LoVo (cell line): ENCODE measurements at regions not wholly inside any gene's neighbourhood (a gene's known extent, or its start where the extent isn't known, plus 50 kb on each side); places are given as distances from the start of the nearest gene placed in this dataset.
"Not testable (repeated sequence)": the region's sequence is repeated elsewhere in the genome, so short reads cannot be mapped to it uniquely, and the experiment has no call there.

Source experiments
- DNase-seq: peaks from one replicate; pipeline ENCODE4 v3.0.0-alpha.2; 2016; ENCODE audit warnings: low spot score

DNA sequence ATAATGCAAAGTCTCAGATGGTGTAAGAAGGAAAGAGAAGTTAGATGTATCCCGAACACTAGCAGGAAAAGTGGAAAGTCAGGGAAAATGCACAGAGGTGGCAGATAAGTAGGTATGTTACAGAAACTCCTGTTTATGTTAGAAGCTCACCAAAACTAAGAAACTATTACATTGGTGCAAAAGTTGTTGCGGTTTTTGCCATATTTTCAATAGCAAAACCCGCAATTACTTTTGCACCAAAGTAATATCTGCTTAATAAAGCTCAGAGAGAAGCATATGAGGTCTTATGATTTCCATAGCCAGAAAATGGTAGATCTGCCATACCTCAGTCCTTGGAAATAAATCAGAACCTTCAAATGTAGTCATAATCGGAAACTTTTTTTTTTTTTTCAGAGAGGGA is 1035.6 kb downstream of the PCDH7 start:
- DNase-seq, result no peak

DNA sequence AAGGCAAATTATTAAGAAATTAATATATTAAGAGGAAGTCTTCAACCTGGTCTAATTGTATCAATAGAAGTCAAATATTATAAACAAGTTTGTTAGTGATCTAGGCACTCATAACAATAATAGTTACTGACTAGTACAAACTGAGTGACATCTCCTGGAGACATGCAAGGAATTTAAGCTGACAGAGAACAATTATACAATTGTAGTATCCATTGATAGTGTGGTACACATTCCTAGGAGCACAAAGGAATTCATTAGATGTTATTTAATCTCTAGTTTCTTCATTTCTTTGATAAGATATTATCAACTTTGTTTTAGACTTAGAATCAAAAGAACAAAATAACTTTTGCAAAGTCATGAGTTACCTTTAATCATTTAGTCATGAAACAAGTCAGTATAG is 1048.6 kb downstream of the PCDH7 start:
- no peak for DNase-seq

DNA sequence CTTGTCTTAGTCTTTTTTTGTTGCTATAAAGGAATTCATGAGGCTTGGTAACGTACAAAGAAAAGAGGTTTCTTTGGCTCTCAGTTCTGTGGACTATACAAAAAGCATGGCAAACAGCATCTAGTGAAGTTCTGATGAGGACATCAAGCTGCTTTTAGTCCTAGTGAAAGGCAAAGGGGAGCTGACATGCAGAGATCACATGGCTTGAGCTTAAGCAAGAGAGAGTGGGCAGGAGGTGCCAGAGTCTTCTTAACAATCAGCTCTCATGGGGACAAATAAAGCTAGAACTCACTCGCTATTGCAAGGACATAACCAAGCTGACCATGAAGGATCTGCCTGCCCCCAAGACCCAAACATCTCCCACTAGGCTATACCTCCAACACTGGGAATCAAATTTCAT is 1063.1 kb downstream of the PCDH7 start:
- DNase-seq, result no peak

DNA sequence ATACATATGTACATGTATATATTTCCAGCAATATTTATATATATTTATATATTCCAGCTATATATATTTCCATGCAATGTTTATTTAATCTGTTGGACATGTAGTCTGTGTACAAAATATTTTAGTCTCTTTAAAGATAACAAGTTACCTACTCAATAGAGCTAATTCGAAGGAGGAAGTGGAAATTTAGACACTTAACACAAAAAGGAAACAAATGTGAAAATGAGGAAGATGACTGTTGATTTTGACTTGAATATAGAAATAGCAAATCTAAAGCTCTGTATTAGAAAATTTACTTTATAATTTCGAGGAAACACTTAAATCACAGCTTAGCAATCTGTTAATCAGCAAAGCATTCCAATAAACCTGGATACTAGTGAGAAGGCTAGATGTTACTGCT is 1064.4 kb downstream of the PCDH7 start:
- no peak for DNase-seq

DNA sequence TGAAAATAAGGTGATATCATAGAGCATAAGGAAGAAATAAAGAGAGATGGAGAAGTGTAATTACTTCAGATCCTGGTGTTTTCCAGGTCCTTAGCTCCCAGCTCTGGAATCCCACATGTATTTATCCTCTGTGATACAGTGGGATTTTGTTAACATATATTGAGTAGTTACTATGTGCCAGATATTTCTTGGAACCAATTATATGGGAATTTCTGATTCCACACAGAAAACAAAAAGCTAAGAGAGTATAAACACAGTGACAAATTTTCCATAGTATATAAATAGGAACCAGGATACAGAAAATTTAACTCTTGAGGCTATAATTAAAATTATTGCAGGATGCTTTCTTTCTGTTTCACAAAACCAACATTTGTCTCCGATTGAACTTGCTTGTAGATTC is 1067.5 kb downstream of the PCDH7 start:
- DNase-seq, result no peak

DNA sequence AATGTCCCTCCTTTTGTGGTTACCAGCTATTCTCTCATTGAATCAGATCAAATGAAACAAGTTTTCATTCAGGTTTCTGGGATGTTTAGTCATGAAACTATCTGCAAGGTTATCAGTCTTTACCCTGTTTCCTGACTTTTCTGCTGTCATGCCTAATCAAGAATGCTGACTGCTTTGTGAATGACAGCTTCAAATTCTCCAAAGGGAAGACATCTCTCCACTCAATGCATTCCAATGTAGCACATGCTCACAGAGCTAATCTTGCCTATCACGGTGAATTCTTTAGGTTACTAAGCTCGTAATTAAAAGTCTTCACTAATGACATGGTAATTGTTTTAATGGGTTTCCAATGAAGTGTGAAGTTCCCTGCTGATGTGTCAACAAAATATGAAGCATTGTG is 1068.5 kb downstream of the PCDH7 start:
- no peak for DNase-seq

DNA sequence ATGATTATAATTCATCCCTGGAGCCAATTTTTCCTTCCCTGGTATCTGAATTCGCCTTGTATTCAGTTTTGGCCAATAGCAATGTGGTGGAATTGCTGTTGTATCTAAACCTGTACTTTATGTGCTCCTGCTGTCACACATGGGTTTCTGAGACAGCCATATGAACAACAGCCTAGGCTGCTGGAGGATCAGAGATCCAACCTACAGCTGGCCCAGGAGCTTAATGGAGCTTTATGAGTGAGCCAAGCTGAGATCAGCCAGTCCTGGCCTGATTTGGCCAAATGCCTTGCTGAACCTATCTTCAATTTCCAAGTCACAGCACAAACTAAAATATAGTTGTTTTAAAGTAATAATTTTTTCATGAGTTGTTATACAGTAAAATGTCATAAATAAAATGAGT is 1071.5 kb downstream of the PCDH7 start:
- no peak for DNase-seq

DNA sequence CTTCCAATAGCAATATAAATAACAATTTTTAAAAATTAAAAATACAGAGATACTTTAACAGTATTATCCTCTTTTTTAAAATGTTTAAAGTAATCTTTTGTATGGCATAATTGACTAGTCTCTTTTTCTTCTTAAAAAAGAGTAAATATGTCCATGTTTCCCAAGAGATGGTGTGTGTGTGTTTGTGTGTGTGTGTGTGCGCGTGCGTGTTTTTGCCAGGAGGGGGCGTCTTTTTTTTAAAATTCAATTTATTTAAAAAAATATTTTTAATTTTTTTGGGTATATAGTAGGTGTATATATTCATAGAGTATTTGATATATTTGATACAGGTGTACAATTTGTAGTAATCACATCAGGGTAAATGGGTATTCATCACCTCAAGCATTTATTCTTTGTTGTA is 1073.7 kb downstream of the PCDH7 start:
- DNase-seq, result no peak

DNA sequence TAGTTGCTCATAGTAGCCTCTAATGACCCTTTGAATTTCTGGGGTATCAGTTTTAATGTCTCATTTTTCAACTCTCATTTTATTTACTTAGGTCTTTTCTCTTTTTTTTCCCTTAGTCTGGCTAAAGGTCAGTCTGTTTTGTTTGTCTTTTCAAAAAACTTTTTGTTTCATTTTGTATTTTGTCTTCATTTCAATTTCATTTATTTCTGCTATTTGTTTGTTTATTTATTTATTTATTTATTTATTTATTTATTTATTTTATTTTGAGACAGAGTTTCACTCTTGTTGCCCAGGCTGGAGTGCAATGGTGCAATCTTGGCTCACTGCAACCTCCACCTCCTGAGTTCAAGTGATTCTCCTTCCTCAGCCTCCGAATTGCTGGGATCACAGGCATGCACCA is 1076.9 kb downstream of the PCDH7 start:
- DNase-seq, result not testable (repeated sequence)

DNA sequence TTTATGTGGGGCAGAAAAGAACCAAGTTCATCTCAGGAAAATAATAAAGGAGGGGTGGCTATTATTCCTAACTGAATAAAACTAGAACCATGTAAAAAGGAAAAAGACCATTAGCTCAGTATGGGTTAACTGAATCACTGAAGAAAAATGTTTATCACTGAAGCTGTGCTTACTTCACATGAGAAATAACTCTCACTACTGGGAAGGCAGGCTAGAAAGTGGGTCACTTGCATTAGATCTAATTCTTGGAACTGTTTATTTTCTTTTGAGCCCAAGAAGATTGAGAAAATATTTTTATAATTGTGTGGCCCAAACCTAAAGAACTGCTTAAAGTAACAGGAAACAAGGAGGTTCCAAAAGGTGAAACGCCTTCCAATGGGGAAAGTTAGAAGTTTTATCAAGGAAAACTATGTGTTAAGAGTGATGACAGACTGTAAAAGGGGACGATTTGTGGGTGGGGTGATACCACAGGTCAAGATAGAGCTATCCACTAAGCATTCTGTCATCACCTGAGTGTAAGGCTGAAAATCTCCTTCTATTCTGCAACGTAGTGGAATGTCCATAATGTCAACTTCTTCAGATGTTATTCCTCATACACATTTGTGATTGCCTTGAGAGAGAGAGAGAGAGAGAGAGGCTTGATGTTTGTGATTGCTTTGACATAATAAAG is 1083.5 kb downstream of the PCDH7 start:
- no peak for DNase-seq

DNA sequence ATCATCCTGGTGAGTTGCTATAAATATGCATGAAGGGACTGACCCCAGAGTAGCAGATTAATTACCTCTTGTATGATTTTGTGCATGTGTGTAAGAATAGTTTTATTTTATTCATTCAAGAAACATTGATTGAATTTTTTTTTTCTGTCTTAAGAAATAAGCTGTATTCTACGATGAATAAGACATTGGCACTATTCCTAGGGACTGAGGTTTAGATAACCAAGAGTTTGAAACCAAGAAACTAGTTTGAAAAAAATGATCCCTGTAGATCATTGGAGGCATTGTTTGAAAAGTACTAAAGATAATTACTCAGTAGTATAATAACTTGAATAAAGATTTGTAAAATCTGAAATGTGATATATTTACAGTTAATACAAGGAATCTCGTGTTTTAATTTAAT is 1086.9 kb downstream of the PCDH7 start:
- DNase-seq, result no peak

DNA sequence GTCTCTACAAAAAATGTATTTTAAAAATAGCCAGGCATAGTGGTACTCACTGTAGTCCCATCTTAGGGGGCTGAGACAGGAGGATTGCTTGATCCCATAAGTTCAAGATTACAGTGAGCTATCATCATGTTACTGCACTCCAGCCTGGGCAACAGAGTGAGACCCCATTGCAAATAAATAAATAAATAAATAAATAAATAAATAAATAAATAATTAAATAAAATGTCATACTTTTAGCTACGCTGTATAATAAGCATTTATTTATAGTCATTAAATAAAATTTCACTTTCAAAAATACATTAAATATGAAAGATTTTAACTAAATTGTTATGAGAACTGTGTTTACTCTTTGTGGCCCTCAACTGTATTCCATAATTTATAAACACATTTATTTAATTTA is 1124.2 kb downstream of the PCDH7 start:
- DNase-seq, result no peak

DNA sequence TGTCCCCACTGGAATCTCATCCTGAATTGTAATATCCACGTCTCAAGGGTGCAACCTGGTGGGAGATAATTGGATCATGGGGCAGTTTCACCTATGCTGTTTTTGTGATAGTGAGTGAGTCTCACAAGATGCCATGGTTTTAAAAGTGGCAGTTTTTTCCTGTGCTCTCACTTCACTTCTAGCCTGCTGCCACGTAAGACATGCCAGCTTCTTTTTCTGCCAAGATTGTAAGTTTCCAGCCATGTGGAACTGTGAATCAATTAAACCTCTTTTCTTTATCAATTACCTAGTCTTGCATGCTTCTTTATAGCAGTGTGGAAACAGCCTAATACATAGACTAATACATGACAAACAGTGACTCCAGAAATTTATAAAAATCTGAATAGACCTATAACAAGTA is 1131.8 kb downstream of the PCDH7 start:
- DNase-seq, result no peak

DNA sequence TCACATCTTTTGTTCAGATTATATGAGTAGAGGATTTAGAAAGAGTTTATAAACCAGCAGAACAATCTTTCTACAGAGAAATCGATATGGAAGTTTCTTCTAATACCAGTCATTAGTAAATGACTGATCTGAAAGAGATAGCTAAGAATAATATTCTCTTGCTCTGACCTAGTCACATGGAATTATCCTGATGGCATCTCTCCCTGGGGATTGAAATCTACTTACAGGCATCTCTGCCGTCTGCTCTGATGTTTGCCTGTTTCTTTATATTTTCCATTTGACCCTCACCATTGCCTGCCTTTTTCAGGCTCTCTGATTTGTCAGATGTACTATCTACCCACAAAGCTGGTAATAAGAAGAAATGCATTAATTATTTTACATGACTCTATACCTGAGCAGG is 1157.3 kb downstream of the PCDH7 start:
- DNase-seq, result no peak

DNA sequence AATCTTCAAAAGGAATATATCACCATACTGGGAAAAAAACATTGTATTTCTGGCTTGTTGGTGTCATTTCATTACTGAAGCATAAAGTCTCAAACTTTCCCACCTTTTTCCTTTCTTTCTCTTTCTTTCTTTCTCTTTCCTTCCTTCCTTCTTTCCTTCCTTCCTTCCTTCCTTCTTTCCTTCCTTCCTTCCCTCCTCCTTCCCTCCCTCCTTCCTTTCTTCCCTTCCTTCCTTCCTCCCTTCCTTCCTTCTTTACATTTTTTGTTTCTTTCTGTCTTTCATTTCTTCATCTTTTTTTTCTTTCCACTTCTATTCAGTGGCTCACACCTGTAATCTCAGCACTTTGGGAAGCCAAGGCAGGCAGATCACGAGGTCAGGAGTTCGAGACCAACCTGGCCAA is 1160.7 kb downstream of the PCDH7 start:
- DNase-seq, result not testable (repeated sequence)

DNA sequence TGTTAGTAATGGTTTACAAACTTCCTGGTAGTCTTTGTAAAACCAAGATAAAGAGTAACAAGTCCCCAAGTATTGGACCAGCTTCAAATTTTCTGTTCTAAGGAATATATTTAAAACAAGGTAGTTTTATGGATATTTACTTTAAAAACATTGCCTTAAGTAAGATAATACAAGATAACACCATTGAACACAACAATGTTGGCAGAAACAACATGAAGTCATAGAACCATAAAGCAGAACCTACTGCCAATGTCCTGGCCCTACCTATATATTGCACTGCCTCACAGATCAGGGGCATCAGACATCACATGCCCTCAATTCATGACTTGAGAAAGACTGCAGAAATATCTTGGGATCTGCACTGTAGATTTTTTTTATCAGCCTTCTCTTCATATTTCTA is 1176.2 kb downstream of the PCDH7 start:
- no peak for DNase-seq

DNA sequence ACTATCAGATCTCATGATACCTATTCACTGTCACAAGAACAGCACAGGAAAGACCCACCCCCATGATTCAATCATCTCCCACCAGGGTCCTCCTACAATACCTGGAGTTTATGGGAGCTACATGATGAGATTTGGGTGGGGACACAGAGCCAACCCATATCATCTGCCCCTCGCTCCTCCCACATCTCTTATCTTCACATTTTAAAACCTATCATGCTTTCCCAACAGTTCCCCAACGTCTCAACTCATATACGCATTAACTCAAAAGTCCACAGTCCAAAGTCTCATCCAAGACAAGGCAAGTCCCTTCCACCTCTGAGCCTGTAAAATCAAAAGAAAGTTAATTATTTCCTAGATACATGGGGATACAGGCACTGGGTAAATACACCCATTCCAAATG is 1185.2 kb downstream of the PCDH7 start:
- DNase-seq, result no peak

DNA sequence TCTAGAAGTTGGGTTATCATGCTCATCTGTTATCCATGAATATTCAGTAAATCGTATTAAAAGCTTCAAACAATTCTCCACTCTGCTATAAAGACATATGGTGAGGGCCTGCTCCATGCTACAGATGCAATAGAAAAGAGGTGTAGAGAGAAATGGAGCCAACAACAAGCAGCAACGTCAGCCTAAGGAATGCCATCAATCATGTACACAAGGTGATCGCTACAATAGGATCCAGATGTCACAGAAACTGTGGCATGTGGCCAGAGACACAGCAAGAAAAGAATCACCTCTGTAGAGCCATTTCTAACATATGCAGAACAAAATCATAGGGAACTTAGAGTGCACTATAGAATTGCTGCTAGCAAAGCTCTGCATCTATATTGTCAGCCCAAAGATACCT is 1188.1 kb downstream of the PCDH7 start:
- no peak for DNase-seq

DNA sequence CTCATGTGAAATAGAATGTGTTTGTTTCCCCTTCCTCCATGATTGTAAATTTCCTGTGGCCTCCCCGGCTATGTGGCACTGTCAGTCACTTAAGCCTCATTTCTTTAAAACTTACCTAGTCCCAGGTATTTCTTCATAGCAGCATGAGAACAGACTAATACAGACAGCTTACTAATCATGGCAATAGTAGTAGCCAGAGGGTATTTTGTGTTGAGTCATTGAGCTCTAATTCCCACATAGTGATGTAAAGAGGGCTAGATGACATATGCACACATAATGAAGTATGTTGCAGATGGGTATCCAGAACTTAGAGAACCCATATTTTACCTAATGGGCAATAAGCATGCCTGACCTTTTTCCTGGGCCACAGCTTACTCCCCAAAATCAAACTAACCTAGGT is 1197.2 kb downstream of the PCDH7 start:
- DNase-seq, result no peak

DNA sequence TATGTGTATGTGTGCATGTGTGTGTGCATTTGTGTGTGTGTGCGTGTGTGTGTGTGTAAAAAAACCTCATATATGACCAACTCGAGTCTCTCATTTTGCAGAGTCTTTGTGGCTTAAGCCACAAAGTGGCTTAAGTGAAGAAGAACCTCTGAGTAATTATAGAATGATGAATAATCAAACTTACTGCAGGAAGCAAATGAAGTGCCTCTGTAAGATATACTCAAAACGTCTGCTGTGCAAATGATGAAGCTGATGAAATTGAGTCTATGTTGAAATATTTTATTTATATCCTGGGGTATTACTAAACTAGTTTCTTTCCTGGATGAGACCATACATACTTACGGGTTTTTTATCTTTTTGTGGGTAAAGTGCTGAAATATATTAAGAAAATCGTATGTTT is 1198.7 kb downstream of the PCDH7 start:
- DNase-seq, result no peak

DNA sequence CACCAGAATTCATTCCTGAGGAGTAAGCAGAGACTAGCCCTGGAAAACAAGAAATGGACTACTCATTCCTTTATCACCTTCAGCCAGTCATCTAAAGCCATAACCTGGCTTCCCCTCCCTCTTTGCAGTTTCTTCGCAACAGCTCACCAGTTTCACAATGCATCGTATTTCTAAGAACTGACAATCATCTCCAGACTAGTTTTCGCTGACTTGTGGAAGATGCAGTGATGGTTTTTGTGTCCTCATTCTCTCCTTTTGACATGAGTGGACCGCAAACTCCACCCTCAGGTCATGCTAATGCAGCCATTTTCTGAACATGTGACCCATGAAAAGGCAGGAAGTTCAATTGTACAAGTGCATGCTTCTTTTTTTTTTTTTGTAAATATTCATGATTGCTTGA is 1203.5 kb downstream of the PCDH7 start:
- DNase-seq, result no peak

DNA sequence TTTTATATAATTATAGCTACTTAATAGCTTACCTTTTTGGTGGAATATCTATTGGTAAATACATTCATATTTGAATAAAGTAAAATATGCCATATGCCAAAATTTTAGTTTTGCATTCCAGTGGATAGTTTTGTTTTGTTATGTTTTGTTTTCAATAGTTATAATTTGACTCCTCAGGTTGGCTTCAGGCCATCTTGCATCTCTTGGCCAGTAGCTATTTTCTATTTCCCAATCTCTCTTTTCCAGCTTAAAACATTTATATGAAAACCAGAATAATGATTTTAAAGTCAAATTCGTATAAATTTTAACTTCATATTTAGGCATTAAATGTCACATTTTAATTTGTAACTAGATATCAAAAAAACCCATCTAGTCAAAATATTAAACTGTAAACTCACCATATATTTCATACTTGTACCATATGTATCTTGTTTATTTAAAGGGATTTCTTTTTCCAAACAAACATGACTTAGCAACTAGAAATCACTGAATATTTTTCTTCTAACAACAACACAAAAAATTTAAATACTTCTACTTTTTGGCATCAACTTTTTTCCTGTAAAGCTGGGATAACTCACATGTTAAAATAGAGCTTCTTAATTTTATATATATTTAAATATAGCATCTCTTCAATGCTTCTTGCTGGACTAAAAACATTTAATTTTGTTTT is 1209.6 kb downstream of the PCDH7 start:
- no peak for DNase-seq

DNA sequence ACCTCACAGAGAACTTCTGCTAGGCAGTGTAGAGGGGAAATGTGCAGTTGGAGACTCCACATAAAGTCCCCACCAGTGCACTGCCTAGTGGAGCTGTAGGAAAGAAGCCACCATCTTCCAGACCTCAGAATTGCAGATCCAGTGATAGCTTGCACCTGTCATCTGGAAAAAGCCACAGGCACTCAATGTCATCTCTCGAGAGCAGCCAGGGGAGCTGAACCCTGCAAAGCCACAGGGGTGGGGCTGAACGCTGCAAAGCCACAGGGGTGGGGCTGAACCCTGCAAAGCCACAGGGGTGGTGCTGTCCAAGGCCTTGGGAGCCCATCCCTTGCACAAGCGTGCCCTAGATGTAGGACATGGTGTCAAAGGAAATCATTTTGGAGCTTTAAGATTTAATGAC is 1226.3 kb downstream of the PCDH7 start:
- no peak for DNase-seq

DNA sequence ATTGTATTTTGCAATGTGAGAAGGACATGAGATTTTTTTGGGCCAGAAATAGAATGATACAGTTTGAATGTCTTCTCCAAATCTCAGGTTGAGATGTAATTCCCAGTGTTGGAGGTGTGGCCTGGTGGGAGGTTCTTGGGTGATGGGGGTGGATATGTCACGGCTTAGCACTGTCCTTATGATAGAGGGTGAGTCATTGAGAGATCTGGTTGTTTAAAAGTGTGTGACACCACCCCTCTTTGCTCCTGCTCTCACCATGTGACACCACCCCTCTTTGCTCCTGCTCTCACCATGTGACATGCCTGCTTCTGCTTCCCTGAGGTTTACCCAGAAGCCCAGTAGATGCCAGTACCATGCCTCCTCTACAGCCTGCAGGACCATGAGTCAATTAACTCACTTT is 1226.9 kb downstream of the PCDH7 start:
- no peak for DNase-seq
